ENCODE measurements at regions not wholly inside any gene's neighbourhood (a gene's known extent, or its start where the extent isn't known, plus 50 kb on each side); places are given as distances from the start of the nearest gene placed in this dataset.

GRCh38 chr6:167505199-167505598 is 180.3 kb downstream of the TTLL2 start:
- H4K20me1 ChIP-seq (ENCODE audit: insufficient read depth, low read depth, low read length) = no peaks in the 10 kb centered on the region
- no peak overlapping the region for H3K4me2 ChIP-seq (ENCODE audit: low read depth, low read length, poor library complexity, severe bottlenecking)
- no peaks in the 10 kb centered on the region for H3K79me2 ChIP-seq (ENCODE audit: low read length)
- no peak overlapping the region for H3K9ac ChIP-seq (ENCODE audit: low read length)
- H2AFZ ChIP-seq (ENCODE audit: low read length) = no peak overlapping the region
- no peak for DNase-seq
- no peaks in the 10 kb centered on the region for H3K4me1 ChIP-seq (ENCODE audit: low read length)
- no peaks in the 10 kb centered on the region for H3K27me3 ChIP-seq (ENCODE audit: low read length)
- H3K9me2 ChIP-seq (replicated peaks; ENCODE audit: insufficient read depth, low read length) = no peaks in the 10 kb centered on the region
- H3K4me3 ChIP-seq (ENCODE audit: low read length) = no peak overlapping the region
- no peak overlapping the region for H3K27ac ChIP-seq (ENCODE audit: low read length)
- H3K9me3 ChIP-seq (ENCODE audit: low read length) = no peaks in the 10 kb centered on the region
- H3K36me3 ChIP-seq (ENCODE audit: insufficient read depth, low read length) = no peaks in the 10 kb centered on the region

GRCh38 chr6:167505782-167506181 is 180.9 kb downstream of the TTLL2 start:
- no peaks in the 10 kb centered on the region for H3K27me3 ChIP-seq (ENCODE audit: low read length)
- no peaks in the 10 kb centered on the region for H3K9me2 ChIP-seq (replicated peaks; ENCODE audit: insufficient read depth, low read length)
- H3K4me3 ChIP-seq (ENCODE audit: low read length) = no peak overlapping the region
- H3K36me3 ChIP-seq (ENCODE audit: insufficient read depth, low read length) = no peaks in the 10 kb centered on the region
- no peak overlapping the region for H3K27ac ChIP-seq (ENCODE audit: low read length)
- H3K9me3 ChIP-seq (ENCODE audit: low read length) = no peaks in the 10 kb centered on the region
- H3K4me2 ChIP-seq (ENCODE audit: low read depth, low read length, poor library complexity, severe bottlenecking) = no peak overlapping the region
- no peaks in the 10 kb centered on the region for H3K79me2 ChIP-seq (ENCODE audit: low read length)
- no peak overlapping the region for H2AFZ ChIP-seq (ENCODE audit: low read length)
- H4K20me1 ChIP-seq (ENCODE audit: insufficient read depth, low read depth, low read length) = no peaks in the 10 kb centered on the region
- no peaks in the 10 kb centered on the region for H3K4me1 ChIP-seq (ENCODE audit: low read length)
- DNase-seq = no peak
- H3K9ac ChIP-seq (ENCODE audit: low read length) = no peak overlapping the region

GRCh38 chr6:167506443-167507301 is 181.8 kb downstream of the TTLL2 start:
- no peak for DNase-seq
- Histone ChIP-seq H3K4me2 (ENCODE audit: low read depth, low read length, poor library complexity, severe bottlenecking) (no peak overlapping the region), H3K9me3 (ENCODE audit: low read length) (no peaks in the 10 kb centered on the region), H4K20me1 (ENCODE audit: insufficient read depth, low read depth, low read length) (no peaks in the 10 kb centered on the region), H3K4me1 (ENCODE audit: low read length) (no peaks in the 10 kb centered on the region), H3K9ac (ENCODE audit: low read length) (no peak overlapping the region), H3K9me2 (replicated peaks; ENCODE audit: insufficient read depth, low read length) (no peaks in the 10 kb centered on the region), H3K27me3 (ENCODE audit: low read length) (no peaks in the 10 kb centered on the region), H3K36me3 (ENCODE audit: insufficient read depth, low read length) (no peaks in the 10 kb centered on the region), H3K27ac (ENCODE audit: low read length) (no peak overlapping the region), H2AFZ (ENCODE audit: low read length) (no peak overlapping the region), H3K79me2 (ENCODE audit: low read length) (no peaks in the 10 kb centered on the region), H3K4me3 (ENCODE audit: low read length) (no peak overlapping the region)

- no peaks in the 10 kb centered on the region for H3K79me2 ChIP-seq (ENCODE audit: low read length)
- no peaks in the 10 kb centered on the region for H3K9me3 ChIP-seq (ENCODE audit: low read length)
- H4K20me1 ChIP-seq (ENCODE audit: insufficient read depth, low read depth, low read length) = no peaks in the 10 kb centered on the region
- H3K9ac ChIP-seq (ENCODE audit: low read length) = no peak overlapping the region
- no peak overlapping the region for H3K4me2 ChIP-seq (ENCODE audit: low read depth, low read length, poor library complexity, severe bottlenecking)
- no peak overlapping the region for H3K27ac ChIP-seq (ENCODE audit: low read length)
- H3K27me3 ChIP-seq (ENCODE audit: low read length) = no peaks in the 10 kb centered on the region
- no peak overlapping the region for H2AFZ ChIP-seq (ENCODE audit: low read length)
- H3K4me3 ChIP-seq (ENCODE audit: low read length) = no peak overlapping the region
- no peak for DNase-seq
- H3K36me3 ChIP-seq (ENCODE audit: insufficient read depth, low read length) = no peaks in the 10 kb centered on the region
- H3K4me1 ChIP-seq (ENCODE audit: low read length) = no peaks in the 10 kb centered on the region
- H3K9me2 ChIP-seq (replicated peaks; ENCODE audit: insufficient read depth, low read length) = no peaks in the 10 kb centered on the region
Observed at GRCh38 chr6:167507376-167507945, 182.6 kb downstream of the TTLL2 start.

- H3K27me3 ChIP-seq (ENCODE audit: low read length) = no peaks in the 10 kb centered on the region
- no peaks in the 10 kb centered on the region for H3K79me2 ChIP-seq (ENCODE audit: low read length)
- no peaks in the 10 kb centered on the region for H3K9me3 ChIP-seq (ENCODE audit: low read length)
- H4K20me1 ChIP-seq (ENCODE audit: insufficient read depth, low read depth, low read length) = no peaks in the 10 kb centered on the region
- H3K27ac ChIP-seq (ENCODE audit: low read length) = no peak overlapping the region
- no peak overlapping the region for H3K4me2 ChIP-seq (ENCODE audit: low read depth, low read length, poor library complexity, severe bottlenecking)
- H3K9ac ChIP-seq (ENCODE audit: low read length) = no peak overlapping the region
- H3K9me2 ChIP-seq (replicated peaks; ENCODE audit: insufficient read depth, low read length) = no peaks in the 10 kb centered on the region
- H3K36me3 ChIP-seq (ENCODE audit: insufficient read depth, low read length) = no peaks in the 10 kb centered on the region
- no peak overlapping the region for H2AFZ ChIP-seq (ENCODE audit: low read length)
- no peaks in the 10 kb centered on the region for H3K4me1 ChIP-seq (ENCODE audit: low read length)
- H3K4me3 ChIP-seq (ENCODE audit: low read length) = no peak overlapping the region
- no peak for DNase-seq
Observed at GRCh38 chr6:167508919-167509852, 184.3 kb downstream of the TTLL2 start.

GRCh38 chr6:167509853-167510220 is 185.0 kb downstream of the TTLL2 start:
- H3K9me3 ChIP-seq (ENCODE audit: low read length) = no peaks in the 10 kb centered on the region
- no peak overlapping the region for H3K4me2 ChIP-seq (ENCODE audit: low read depth, low read length, poor library complexity, severe bottlenecking)
- H3K36me3 ChIP-seq (ENCODE audit: insufficient read depth, low read length) = no peaks in the 10 kb centered on the region
- no peak overlapping the region for H3K27ac ChIP-seq (ENCODE audit: low read length)
- no peak overlapping the region for H2AFZ ChIP-seq (ENCODE audit: low read length)
- H3K9ac ChIP-seq (ENCODE audit: low read length) = no peak overlapping the region
- no peaks in the 10 kb centered on the region for H4K20me1 ChIP-seq (ENCODE audit: insufficient read depth, low read depth, low read length)
- no peaks in the 10 kb centered on the region for H3K79me2 ChIP-seq (ENCODE audit: low read length)
- no peaks in the 10 kb centered on the region for H3K9me2 ChIP-seq (replicated peaks; ENCODE audit: insufficient read depth, low read length)
- no peak for DNase-seq
- H3K27me3 ChIP-seq (ENCODE audit: low read length) = no peaks in the 10 kb centered on the region
- no peak overlapping the region for H3K4me3 ChIP-seq (ENCODE audit: low read length)
- no peaks in the 10 kb centered on the region for H3K4me1 ChIP-seq (ENCODE audit: low read length)

GRCh38 chr6:167510648-167511047 is 185.8 kb downstream of the TTLL2 start:
- H4K20me1 ChIP-seq (ENCODE audit: insufficient read depth, low read depth, low read length) = no peaks in the 10 kb centered on the region
- no peak overlapping the region for H3K4me3 ChIP-seq (ENCODE audit: low read length)
- no peaks in the 10 kb centered on the region for H3K4me1 ChIP-seq (ENCODE audit: low read length)
- no peaks in the 10 kb centered on the region for H3K79me2 ChIP-seq (ENCODE audit: low read length)
- H3K27ac ChIP-seq (ENCODE audit: low read length) = no peak overlapping the region
- DNase-seq = no peak
- H3K9me2 ChIP-seq (replicated peaks; ENCODE audit: insufficient read depth, low read length) = no peaks in the 10 kb centered on the region
- H2AFZ ChIP-seq (ENCODE audit: low read length) = no peak overlapping the region
- H3K4me2 ChIP-seq (ENCODE audit: low read depth, low read length, poor library complexity, severe bottlenecking) = no peak overlapping the region
- H3K9me3 ChIP-seq (ENCODE audit: low read length) = no peaks in the 10 kb centered on the region
- H3K36me3 ChIP-seq (ENCODE audit: insufficient read depth, low read length) = no peaks in the 10 kb centered on the region
- H3K27me3 ChIP-seq (ENCODE audit: low read length) = no peaks in the 10 kb centered on the region
- no peak overlapping the region for H3K9ac ChIP-seq (ENCODE audit: low read length)

Data from Karpas-422 (cell line).